SK-N-SH (cell line): ENCODE measurements at regions not wholly inside any gene's neighbourhood (a gene's known extent, or its start where the extent isn't known, plus 50 kb on each side); places are given as distances from the start of the nearest gene placed in this dataset.
"Not testable (repeated sequence)": the region's sequence is repeated elsewhere in the genome, so short reads cannot be mapped to it uniquely, and the experiment has no call there.

Experiments
- CTCF ChIA-PET: fragments of 300-600, 350-600 bp; formaldehyde crosslinking; extraction: SDS; loops from one replicate; lab custom pipeline; 2021; lab: Yijun Ruan, JAX
- POLR2A ChIA-PET: fragments of 350-600 bp; sonication (Branson Sonifier 250); formaldehyde crosslinking; extraction: SDS; loops from one replicate; lab custom pipeline; 2020; ENCODE audit warnings: antibody characterized with exemption, inconsistent platforms; lab: Yijun Ruan, JAX
- DNase-seq: peaks from one replicate; pipeline ENCODE4 v3.0.0; 2012
- H2AFZ ChIP-seq: fragments of 200-600 bp; sonication (generic); 2 replicates; pipeline ENCODE4 v1.8.1; 2016; ENCODE audit warnings: antibody characterized with exemption, mild to moderate bottlenecking, low read depth
- H3F3A ChIP-seq: fragments of 200-600 bp; sonication (generic); replicated peaks from 2 replicates; pipeline ENCODE3; 2016; ENCODE audit warnings: antibody characterized with exemption, mild to moderate bottlenecking; ENCODE audit not compliant: insufficient read depth
- H3K27ac ChIP-seq, 2 experiments: fragments of 200-500 bp in 1 of 2; fragments of 200-600 bp in 1 of 2; sonication (Bioruptor generic) in 1 of 2; sonication (generic), shearing (Covaris generic) in 1 of 2; 2 replicates each; pipeline versions ENCODE4 v1.5.1 to v1.6.1; 2014 to 2016; ENCODE audit warnings: low read depth in 2 of 2, inconsistent platforms in 1 of 2, low read length in 1 of 2, mild to moderate bottlenecking in 1 of 2, mixed read lengths in 1 of 2
- H3K27me3 ChIP-seq: fragments of 200-600 bp; sonication (generic), shearing (Covaris generic); 2 replicates; pipeline ENCODE4 v1.6.1; 2016; ENCODE audit warnings: mixed run types; ENCODE audit not compliant: insufficient read depth
- H3K36me3 ChIP-seq, 2 experiments: fragments of 200-500 bp in 1 of 2; fragments of 200-600 bp in 1 of 2; sonication (Bioruptor generic) in 1 of 2; sonication (generic) in 1 of 2; replicated peaks in 1 of 2; 2 replicates each; pipeline versions ENCODE3 to v1.5.1; 2014 to 2016; ENCODE audit warnings: low read length in 1 of 2, mild to moderate bottlenecking in 1 of 2; ENCODE audit not compliant: insufficient read depth in 2 of 2, control insufficient read depth in 1 of 2
- H3K4me1 ChIP-seq, 2 experiments: fragments of 200-500 bp in 1 of 2; fragments of 200-600 bp in 1 of 2; sonication (Bioruptor generic) in 1 of 2; sonication (generic), shearing (Covaris generic) in 1 of 2; 2 replicates each; pipeline versions ENCODE4 v1.5.1 to v1.6.1; 2014 to 2016; ENCODE audit warnings: low read depth in 1 of 2, low read length in 1 of 2, mixed run types in 1 of 2; ENCODE audit not compliant: insufficient read depth in 2 of 2, control insufficient read depth in 1 of 2
- H3K4me2 ChIP-seq: fragments of 200-600 bp; sonication (generic), shearing (Covaris generic); 2 replicates; pipeline ENCODE4 v1.6.1; 2017; ENCODE audit warnings: mixed run types
- H3K4me3 ChIP-seq, 2 experiments: fragments of 200-500 bp in 1 of 2; fragments of 200-600 bp in 1 of 2; sonication (Bioruptor generic) in 1 of 2; sonication (generic), shearing (Covaris generic) in 1 of 2; 2 replicates each; pipeline versions ENCODE4 v1.5.1 to v1.8.1; 2014 to 2016; ENCODE audit warnings: low read depth in 2 of 2, inconsistent platforms in 1 of 2, low read length in 1 of 2, mild to moderate bottlenecking in 1 of 2, mixed read lengths in 1 of 2, moderate library complexity in 1 of 2
- H3K79me2 ChIP-seq: fragments of 200-600 bp; sonication (generic); 2 replicates; pipeline ENCODE4 v1.8.1; 2017; ENCODE audit warnings: mild to moderate bottlenecking; ENCODE audit not compliant: insufficient read depth
- H3K9ac ChIP-seq: fragments of 200-600 bp; sonication (generic); 2 replicates; pipeline ENCODE4 v1.6.1; 2017; ENCODE audit warnings: mixed run types
- H3K9me2 ChIP-seq: fragments of 200-600 bp; sonication (generic); 2 replicates; pipeline ENCODE4 v1.6.1; 2017; ENCODE audit warnings: mixed run types
- H3K9me3 ChIP-seq: fragments of 200-600 bp; sonication (generic); 2 replicates; pipeline ENCODE4 v1.6.1; 2017; ENCODE audit warnings: mixed run types, mild to moderate bottlenecking, moderate library complexity
- H4K20me1 ChIP-seq: fragments of 200-600 bp; sonication (generic); 2 replicates; pipeline ENCODE4 v1.6.1; 2017; ENCODE audit warnings: mild to moderate bottlenecking, mixed run types; ENCODE audit not compliant: insufficient read depth
- CHD2 ChIP-seq: fragments of 150-350 bp; IDR thresholded peaks from 2 replicates; pipeline ENCODE4 v1.6.1; 2018; ENCODE audit warnings: low read length; ENCODE audit not compliant: partially characterized antibody
- ELF1 ChIP-seq: IDR thresholded peaks from 2 replicates; pipeline ENCODE4 v1.4.0; 2012
- EP300 ChIP-seq, 2 experiments: IDR thresholded peaks; 2 replicates each; pipeline versions ENCODE4 v1.4.0 to v1.6.1; 2012; ENCODE audit warnings: borderline replicate concordance in 1 of 2, low read depth in 1 of 2, low read length in 1 of 2
- FOSL2 ChIP-seq: IDR thresholded peaks from 2 replicates; pipeline ENCODE4 v1.4.0; 2012; ENCODE audit warnings: low read depth, mild to moderate bottlenecking, moderate library complexity, borderline replicate concordance
- FOXM1 ChIP-seq: IDR thresholded peaks from 2 replicates; pipeline ENCODE4 v1.4.0; 2012; ENCODE audit warnings: low read depth, mild to moderate bottlenecking
- NRF1 ChIP-seq: IDR thresholded peaks from 2 replicates; pipeline ENCODE4 v1.6.1; 2012; ENCODE audit warnings: low read depth, mild to moderate bottlenecking, low read length
- POLR2AphosphoS5 ChIP-seq: IDR thresholded peaks from 2 replicates; pipeline ENCODE4 v1.6.1; 2012; ENCODE audit warnings: low read depth, low read length
- RCOR1 ChIP-seq: fragments of 150-350 bp; IDR thresholded peaks from 2 replicates; pipeline ENCODE4 v1.6.1; 2017; ENCODE audit warnings: antibody characterized with exemption, low read length
- SIN3A ChIP-seq: IDR thresholded peaks from 2 replicates; pipeline ENCODE4 v1.6.1; 2012; ENCODE audit warnings: low read depth, mild to moderate bottlenecking, low read length, moderate library complexity, borderline replicate concordance
- TCF12 ChIP-seq: IDR thresholded peaks from 2 replicates; pipeline ENCODE4 v1.4.0; 2012
- YY1 ChIP-seq: IDR thresholded peaks from 2 replicates; pipeline ENCODE4 v1.4.0; 2012; ENCODE audit warnings: low read depth, mild to moderate bottlenecking
- WGBS: methylation state at CpG from one replicate; pipeline ENCODE4 v1.1.6; 2017; ENCODE audit warnings: low lambda C conversion rate; 5-methylcytosine and 5-hydroxymethylcytosine counted together
- TF ChIP-seq, protein P1 (sequence below): fragments of 150-350 bp; IDR thresholded peaks from 2 replicates; pipeline ENCODE4 v1.6.1; 2016; ENCODE audit warnings: mild to moderate bottlenecking, low read depth, low read length
- TF ChIP-seq, protein P2 (sequence below): IDR thresholded peaks from 2 replicates; pipeline ENCODE4 v1.6.1; 2012; ENCODE audit warnings: mild to moderate bottlenecking, low read depth, low read length, moderate library complexity
- TF ChIP-seq, protein P3 (sequence below): IDR thresholded peaks from 2 replicates; pipeline ENCODE4 v1.4.0; 2012; ENCODE audit warnings: low read depth

DNA sequence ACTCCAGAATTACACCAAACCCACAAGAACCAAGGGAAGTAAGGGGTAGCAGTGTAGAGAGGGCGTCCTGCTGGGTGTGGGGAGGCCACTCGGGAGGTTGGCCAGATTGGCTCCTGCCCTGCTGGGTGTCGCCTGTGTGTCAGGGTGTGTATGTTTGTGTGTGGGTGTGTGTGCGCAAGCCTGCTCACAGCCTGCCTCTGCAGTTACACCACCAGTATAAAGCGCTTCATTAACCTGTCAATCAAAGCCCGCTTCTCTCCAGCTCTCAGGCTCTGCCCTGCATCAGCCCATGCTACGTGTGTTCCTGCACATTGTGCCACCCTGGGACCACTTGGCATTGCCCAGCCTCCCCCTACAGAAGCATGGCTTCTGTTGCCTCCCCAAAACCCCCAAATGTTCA is 83.3 kb upstream of the PAX2 start (continued):
- no peak for TF ChIP-seq CHD2
- no peak for TF ChIP-seq TCF12

DNA sequence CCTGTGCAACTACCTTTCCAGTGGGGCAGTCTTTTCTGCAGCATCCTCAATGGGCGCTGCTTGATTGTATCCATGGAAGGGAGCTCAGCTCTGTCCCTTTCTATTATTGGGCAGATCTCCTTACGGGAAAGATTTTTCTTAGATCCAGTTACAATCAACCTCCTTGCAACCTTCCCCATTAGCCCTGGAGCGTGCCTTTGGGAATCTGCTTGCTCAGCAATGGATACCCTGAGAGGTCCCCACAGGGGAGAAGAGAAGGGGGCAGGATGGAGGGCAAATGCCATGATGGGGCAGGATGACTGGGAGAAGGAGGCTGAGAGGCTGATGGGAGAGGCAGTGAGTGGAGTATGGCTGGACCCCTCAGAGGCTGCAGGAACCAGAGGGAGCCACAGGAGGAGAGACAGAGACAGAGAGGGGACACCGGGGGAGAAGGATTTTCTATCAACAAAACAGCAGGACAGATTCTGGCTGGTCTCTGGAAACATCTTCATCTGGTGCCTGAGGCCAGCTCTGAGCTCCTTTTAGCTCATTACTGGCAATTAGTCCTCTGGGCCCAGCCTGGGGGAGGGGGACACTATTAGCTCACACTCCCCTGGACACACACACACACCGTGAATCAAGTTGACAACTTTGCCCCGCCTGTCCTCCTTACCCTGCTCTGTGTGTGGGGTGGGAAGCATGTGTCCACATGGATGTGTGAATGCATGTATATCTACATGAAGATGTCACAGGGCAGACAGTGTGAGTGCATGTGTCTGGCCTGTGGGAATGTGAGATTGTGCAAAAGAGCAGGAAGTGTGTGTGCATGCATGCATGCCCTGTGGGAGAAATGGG is 80.8 kb upstream of the PAX2 start:
- Histone ChIP-seq H3K79me2 (no peaks in the 10 kb centered on the region), H3K27me3 (peaks cover 18% of the 10 kb centered on the region; the same call in 1 of the 2 replicates), H2AFZ (no peak overlapping the region), H3K36me3 (no peaks in the 10 kb centered on the region), H3K9me2 (no peaks in the 10 kb centered on the region), H3K4me3 (no peak overlapping the region), H3K9ac (no peak overlapping the region), H3K4me1 (peaks cover 0 to 2% of the 10 kb centered on the region in 2 experiments; a peak in 1 of 4 replicates)
- 40% methylated on average over 5 of the region's 6 CpGs for WGBS
- ChIA-PET CTCF (interaction anchor here (0.7 to 2.0 kb wide), 5 partner anchors 27 to 214 kb away, joined by 3 to 9 read pairs (median 3); no protein-coding TSS in a partner anchor), POLR2A (no interaction called here)
- TF ChIP-seq TCF12 (no peak), EP300 (IDR thresholded peaks at IDR 0.05; ENCODE audit: borderline replicate concordance in 1 of 2, low read depth in 1 of 2, low read length in 1 of 2) (no peak)
- TF ChIP-seq, all 33 proteins: peak for 0
- no peak overlapping the region for H3K4me2 ChIP-seq
- no peak overlapping the region for H3K27ac ChIP-seq
- no peaks in the 10 kb centered on the region for H4K20me1 ChIP-seq
- no peaks in the 10 kb centered on the region for H3F3A ChIP-seq
- DNase-seq, result no peak
- H3K9me3 ChIP-seq, result no peaks in the 10 kb centered on the region

DNA sequence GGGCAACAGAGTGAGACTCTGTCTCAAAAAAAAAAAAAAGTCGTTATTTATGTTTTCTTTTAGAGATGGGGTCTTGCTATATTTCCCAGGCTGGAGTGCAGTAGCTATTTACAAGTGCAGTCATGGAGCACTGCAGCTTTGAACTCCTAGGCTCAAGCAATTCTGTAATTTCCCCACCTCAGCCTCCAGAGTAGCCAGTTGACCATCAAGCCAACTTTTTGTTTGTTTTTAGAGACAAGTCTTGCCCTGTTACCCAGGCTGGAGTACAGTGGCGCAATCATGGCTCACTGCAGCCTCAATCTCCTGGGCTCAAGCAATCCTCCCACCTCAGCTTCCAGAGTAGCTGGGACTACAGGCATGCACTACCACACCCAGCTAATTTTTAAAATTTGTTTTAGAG is 78.7 kb upstream of the PAX2 start:
- 41% methylated on average over 2 of the region's 2 CpGs for WGBS
- CTCF ChIA-PET, result interaction anchor here (1.2 kb wide), 1 partner anchor 104 kb away, joined by 4 read pairs; no protein-coding TSS in a partner anchor
- not testable (repeated sequence) for H3K4me3 ChIP-seq

DNA sequence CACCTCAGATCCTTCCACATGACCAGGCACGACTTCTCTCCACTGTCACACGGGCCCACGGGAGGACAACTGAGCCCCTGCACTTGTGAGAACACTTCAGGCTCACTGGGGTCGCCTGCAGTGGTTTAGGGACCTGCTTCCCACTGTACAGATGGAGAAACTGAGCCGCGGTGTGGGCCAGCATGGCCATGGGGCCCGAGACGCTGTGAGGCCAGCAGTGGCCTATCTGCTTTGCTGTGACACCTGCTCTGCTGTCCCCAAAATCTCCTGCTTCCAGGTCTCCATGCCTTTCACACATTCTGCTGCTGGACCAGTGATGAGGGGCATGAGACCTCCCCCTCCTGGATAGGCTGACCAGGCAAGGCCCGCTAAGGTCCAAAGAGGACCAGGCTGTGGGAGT is 75.8 kb upstream of the PAX2 start:
- WGBS, result 83% methylated on average over 1 of the region's 9 CpGs
- no peaks in the 10 kb centered on the region for H4K20me1 ChIP-seq
- H3K4me3 ChIP-seq, result no peak overlapping the region
- H3F3A ChIP-seq, result no peaks in the 10 kb centered on the region
- H3K27me3 ChIP-seq, result peaks cover 36% of the 10 kb centered on the region
- DNase-seq, result no peak
- no peaks in the 10 kb centered on the region for H3K9me2 ChIP-seq
- H3K27ac ChIP-seq, result no peak overlapping the region
- H3K4me2 ChIP-seq, result no peak overlapping the region
- H3K36me3 ChIP-seq, result no peaks in the 10 kb centered on the region
- H2AFZ ChIP-seq, result no peak overlapping the region
- POLR2A ChIA-PET, result no interaction called here
- CTCF ChIA-PET, result interaction anchor here (1.0 to 7.5 kb wide), 13 partner anchors 9 to 213 kb away, joined by 3 to 60 read pairs (median 6); partner anchors contain the start of gene PAX2
- no peak overlapping the region for H3K9ac ChIP-seq
- H3K79me2 ChIP-seq, result no peaks in the 10 kb centered on the region
- H3K4me1 ChIP-seq, result peaks cover 0 to 2% of the 10 kb centered on the region in 2 experiments; a peak in 1 of 4 replicates
- H3K9me3 ChIP-seq, result no peaks in the 10 kb centered on the region
- TF ChIP-seq, protein P1, sequence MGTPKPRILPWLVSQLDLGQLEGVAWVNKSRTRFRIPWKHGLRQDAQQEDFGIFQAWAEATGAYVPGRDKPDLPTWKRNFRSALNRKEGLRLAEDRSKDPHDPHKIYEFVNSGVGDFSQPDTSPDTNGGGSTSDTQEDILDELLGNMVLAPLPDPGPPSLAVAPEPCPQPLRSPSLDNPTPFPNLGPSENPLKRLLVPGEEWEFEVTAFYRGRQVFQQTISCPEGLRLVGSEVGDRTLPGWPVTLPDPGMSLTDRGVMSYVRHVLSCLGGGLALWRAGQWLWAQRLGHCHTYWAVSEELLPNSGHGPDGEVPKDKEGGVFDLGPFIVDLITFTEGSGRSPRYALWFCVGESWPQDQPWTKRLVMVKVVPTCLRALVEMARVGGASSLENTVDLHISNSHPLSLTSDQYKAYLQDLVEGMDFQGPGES, result no peak
- TF ChIP-seq, protein P2, sequence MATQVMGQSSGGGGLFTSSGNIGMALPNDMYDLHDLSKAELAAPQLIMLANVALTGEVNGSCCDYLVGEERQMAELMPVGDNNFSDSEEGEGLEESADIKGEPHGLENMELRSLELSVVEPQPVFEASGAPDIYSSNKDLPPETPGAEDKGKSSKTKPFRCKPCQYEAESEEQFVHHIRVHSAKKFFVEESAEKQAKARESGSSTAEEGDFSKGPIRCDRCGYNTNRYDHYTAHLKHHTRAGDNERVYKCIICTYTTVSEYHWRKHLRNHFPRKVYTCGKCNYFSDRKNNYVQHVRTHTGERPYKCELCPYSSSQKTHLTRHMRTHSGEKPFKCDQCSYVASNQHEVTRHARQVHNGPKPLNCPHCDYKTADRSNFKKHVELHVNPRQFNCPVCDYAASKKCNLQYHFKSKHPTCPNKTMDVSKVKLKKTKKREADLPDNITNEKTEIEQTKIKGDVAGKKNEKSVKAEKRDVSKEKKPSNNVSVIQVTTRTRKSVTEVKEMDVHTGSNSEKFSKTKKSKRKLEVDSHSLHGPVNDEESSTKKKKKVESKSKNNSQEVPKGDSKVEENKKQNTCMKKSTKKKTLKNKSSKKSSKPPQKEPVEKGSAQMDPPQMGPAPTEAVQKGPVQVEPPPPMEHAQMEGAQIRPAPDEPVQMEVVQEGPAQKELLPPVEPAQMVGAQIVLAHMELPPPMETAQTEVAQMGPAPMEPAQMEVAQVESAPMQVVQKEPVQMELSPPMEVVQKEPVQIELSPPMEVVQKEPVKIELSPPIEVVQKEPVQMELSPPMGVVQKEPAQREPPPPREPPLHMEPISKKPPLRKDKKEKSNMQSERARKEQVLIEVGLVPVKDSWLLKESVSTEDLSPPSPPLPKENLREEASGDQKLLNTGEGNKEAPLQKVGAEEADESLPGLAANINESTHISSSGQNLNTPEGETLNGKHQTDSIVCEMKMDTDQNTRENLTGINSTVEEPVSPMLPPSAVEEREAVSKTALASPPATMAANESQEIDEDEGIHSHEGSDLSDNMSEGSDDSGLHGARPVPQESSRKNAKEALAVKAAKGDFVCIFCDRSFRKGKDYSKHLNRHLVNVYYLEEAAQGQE, result no peak
- TF ChIP-seq CHD2 (no peak), FOSL2 (no peak), NRF1 (no peak), TCF12 (no peak), RCOR1 (no peak), ELF1 (no peak), POLR2AphosphoS5 (no peak), YY1 (no peak), SIN3A (no peak), FOXM1 (no peak)
- TF ChIP-seq, protein P3, sequence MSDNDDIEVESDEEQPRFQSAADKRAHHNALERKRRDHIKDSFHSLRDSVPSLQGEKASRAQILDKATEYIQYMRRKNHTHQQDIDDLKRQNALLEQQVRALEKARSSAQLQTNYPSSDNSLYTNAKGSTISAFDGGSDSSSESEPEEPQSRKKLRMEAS, result no peak

More for the DNA sequence above, 78.7 kb upstream of the PAX2 start:
- H3K9me2 ChIP-seq, DNase-seq, H3K36me3 ChIP-seq, H3K9ac ChIP-seq, H3F3A ChIP-seq, H3K4me2 ChIP-seq, H4K20me1 ChIP-seq, H3K9me3 ChIP-seq, H2AFZ ChIP-seq, H3K79me2 ChIP-seq, H3K27ac ChIP-seq, H3K4me1 ChIP-seq, POLR2A ChIA-PET: not testable (repeated sequence)
- peaks cover 18% of the 10 kb centered on the region for H3K27me3 ChIP-seq
